SK-N-SH treated with all-trans-retinoic acid at 6 μM for 48 hours (cell line): ENCODE measurements at regions not wholly inside any gene's neighbourhood (a gene's known extent, or its start where the extent isn't known, plus 50 kb on each side); places are given as distances from the start of the nearest gene placed in this dataset.

Experiments used
- ARNTL ChIP-seq: fragments of 450-650 bp; formaldehyde crosslinking; IDR thresholded peaks from 2 replicates; pipeline ENCODE4 v1.5.0; 2020; ENCODE audit warnings: low read depth, mild to moderate bottlenecking, moderate library complexity, borderline replicate concordance
- GLIS3 ChIP-seq: fragments of 250-450 bp; sonication (Bioruptor Pico); IDR thresholded peaks from 2 replicates; pipeline ENCODE4 v1.5.0; 2020; ENCODE audit warnings: mild to moderate bottlenecking, moderate library complexity
- ISL1 ChIP-seq: fragments of 250-450 bp; sonication (Bioruptor Pico); IDR thresholded peaks from 2 replicates; pipeline ENCODE4 v2.1.2; 2022; ENCODE audit warnings: mild to moderate bottlenecking, moderate library complexity
- OSR1 ChIP-seq: fragments of 250-450 bp; sonication (Bioruptor Pico); IDR thresholded peaks from 2 replicates; pipeline ENCODE4 v1.8.0; 2022; ENCODE audit warnings: moderate library complexity, mild to moderate bottlenecking, inconsistent platforms
- PPARA ChIP-seq: fragments of 250-450 bp; sonication (Bioruptor Pico); IDR thresholded peaks from 2 replicates; pipeline ENCODE4 v1.5.0; 2020; ENCODE audit warnings: mild to moderate bottlenecking, borderline replicate concordance
- ZFP30 ChIP-seq: fragments of 450-650 bp; formaldehyde crosslinking; IDR thresholded peaks from 2 replicates; pipeline ENCODE4 v1.5.0; 2022; ENCODE audit warnings: mild to moderate bottlenecking, moderate library complexity
- ZNF565 ChIP-seq: fragments of 450-650 bp; formaldehyde crosslinking; conservative IDR thresholded peaks from 2 replicates; pipeline ENCODE4 v1.5.0; 2020; ENCODE audit warnings: low read depth, mild to moderate bottlenecking, moderate library complexity
- TF ChIP-seq, protein P1 (sequence below): fragments of 250-450 bp; sonication (Bioruptor Pico); IDR thresholded peaks from 2 replicates; pipeline ENCODE4 v1.8.0; 2020; ENCODE audit warnings: mild to moderate bottlenecking, moderate library complexity, borderline replicate concordance
- TF ChIP-seq, protein P2 (sequence below): fragments of 250-450 bp; sonication (Bioruptor Pico); IDR thresholded peaks from 2 replicates; pipeline ENCODE4 v1.5.0; 2020; ENCODE audit warnings: mild to moderate bottlenecking, moderate library complexity

DNA sequence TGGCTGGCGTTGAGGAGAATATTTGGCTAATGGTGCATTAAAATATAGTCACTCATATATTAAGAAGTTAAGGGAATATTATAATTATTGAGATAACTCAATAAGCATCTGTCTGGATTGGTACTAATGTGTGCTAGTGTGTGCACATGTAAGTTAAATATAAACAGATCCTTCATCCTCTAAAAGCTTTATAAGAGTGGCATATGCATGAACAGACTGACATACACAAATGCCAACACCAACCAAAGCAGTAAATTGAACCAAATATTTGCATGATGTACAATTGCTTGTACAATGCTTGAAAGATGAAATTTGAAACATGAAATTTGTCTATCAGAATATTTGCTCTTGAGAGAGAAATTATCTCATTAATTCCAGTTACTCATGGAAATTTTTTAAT lies 344.9 kb downstream of the ADGRL2 start:
- TF ChIP-seq, protein P1, sequence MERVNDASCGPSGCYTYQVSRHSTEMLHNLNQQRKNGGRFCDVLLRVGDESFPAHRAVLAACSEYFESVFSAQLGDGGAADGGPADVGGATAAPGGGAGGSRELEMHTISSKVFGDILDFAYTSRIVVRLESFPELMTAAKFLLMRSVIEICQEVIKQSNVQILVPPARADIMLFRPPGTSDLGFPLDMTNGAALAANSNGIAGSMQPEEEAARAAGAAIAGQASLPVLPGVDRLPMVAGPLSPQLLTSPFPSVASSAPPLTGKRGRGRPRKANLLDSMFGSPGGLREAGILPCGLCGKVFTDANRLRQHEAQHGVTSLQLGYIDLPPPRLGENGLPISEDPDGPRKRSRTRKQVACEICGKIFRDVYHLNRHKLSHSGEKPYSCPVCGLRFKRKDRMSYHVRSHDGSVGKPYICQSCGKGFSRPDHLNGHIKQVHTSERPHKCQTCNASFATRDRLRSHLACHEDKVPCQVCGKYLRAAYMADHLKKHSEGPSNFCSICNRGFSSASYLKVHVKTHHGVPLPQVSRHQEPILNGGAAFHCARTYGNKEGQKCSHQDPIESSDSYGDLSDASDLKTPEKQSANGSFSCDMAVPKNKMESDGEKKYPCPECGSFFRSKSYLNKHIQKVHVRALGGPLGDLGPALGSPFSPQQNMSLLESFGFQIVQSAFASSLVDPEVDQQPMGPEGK (CRISPR knock-in tag) = no peak
- TF ChIP-seq ZFP30 (no peak), PPARA (no peak), ISL1 (no peak), GLIS3 (CRISPR knock-in tag) (no peak), ZNF565 (no peak), ARNTL (no peak), OSR1 (no peak)
- TF ChIP-seq, protein P2, sequence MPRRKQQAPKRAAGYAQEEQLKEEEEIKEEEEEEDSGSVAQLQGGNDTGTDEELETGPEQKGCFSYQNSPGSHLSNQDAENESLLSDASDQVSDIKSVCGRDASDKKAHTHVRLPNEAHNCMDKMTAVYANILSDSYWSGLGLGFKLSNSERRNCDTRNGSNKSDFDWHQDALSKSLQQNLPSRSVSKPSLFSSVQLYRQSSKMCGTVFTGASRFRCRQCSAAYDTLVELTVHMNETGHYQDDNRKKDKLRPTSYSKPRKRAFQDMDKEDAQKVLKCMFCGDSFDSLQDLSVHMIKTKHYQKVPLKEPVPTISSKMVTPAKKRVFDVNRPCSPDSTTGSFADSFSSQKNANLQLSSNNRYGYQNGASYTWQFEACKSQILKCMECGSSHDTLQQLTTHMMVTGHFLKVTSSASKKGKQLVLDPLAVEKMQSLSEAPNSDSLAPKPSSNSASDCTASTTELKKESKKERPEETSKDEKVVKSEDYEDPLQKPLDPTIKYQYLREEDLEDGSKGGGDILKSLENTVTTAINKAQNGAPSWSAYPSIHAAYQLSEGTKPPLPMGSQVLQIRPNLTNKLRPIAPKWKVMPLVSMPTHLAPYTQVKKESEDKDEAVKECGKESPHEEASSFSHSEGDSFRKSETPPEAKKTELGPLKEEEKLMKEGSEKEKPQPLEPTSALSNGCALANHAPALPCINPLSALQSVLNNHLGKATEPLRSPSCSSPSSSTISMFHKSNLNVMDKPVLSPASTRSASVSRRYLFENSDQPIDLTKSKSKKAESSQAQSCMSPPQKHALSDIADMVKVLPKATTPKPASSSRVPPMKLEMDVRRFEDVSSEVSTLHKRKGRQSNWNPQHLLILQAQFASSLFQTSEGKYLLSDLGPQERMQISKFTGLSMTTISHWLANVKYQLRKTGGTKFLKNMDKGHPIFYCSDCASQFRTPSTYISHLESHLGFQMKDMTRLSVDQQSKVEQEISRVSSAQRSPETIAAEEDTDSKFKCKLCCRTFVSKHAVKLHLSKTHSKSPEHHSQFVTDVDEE = no peak
